SK-N-SH (cell line): ENCODE measurements at regions not wholly inside any gene's neighbourhood (a gene's known extent, or its start where the extent isn't known, plus 50 kb on each side); places are given as distances from the start of the nearest gene placed in this dataset.
A peak's percentile ranks its signal among the peaks of the same experiment; 100 is the strongest.

Experiments
- CTCF ChIA-PET: fragments of 300-600, 350-600 bp; formaldehyde crosslinking; extraction: SDS; loops from one replicate; lab custom pipeline; 2021; lab: Yijun Ruan, JAX
- POLR2A ChIA-PET: fragments of 350-600 bp; sonication (Branson Sonifier 250); formaldehyde crosslinking; extraction: SDS; loops from one replicate; lab custom pipeline; 2020; ENCODE audit warnings: antibody characterized with exemption, inconsistent platforms; lab: Yijun Ruan, JAX
- DNase-seq: peaks from one replicate; pipeline ENCODE4 v3.0.0; 2012
- H2AFZ ChIP-seq: fragments of 200-600 bp; sonication (generic); 2 replicates; pipeline ENCODE4 v1.8.1; 2016; ENCODE audit warnings: antibody characterized with exemption, mild to moderate bottlenecking, low read depth
- H3F3A ChIP-seq: fragments of 200-600 bp; sonication (generic); replicated peaks from 2 replicates; pipeline ENCODE3; 2016; ENCODE audit warnings: antibody characterized with exemption, mild to moderate bottlenecking; ENCODE audit not compliant: insufficient read depth
- H3K27ac ChIP-seq, 2 experiments: fragments of 200-500 bp in 1 of 2; fragments of 200-600 bp in 1 of 2; sonication (Bioruptor generic) in 1 of 2; sonication (generic), shearing (Covaris generic) in 1 of 2; 2 replicates each; pipeline versions ENCODE4 v1.5.1 to v1.6.1; 2014 to 2016; ENCODE audit warnings: low read depth in 2 of 2, inconsistent platforms in 1 of 2, low read length in 1 of 2, mild to moderate bottlenecking in 1 of 2, mixed read lengths in 1 of 2
- H3K27me3 ChIP-seq: fragments of 200-600 bp; sonication (generic), shearing (Covaris generic); 2 replicates; pipeline ENCODE4 v1.6.1; 2016; ENCODE audit warnings: mixed run types; ENCODE audit not compliant: insufficient read depth
- H3K36me3 ChIP-seq, 2 experiments: fragments of 200-500 bp in 1 of 2; fragments of 200-600 bp in 1 of 2; sonication (Bioruptor generic) in 1 of 2; sonication (generic) in 1 of 2; replicated peaks in 1 of 2; 2 replicates each; pipeline versions ENCODE3 to v1.5.1; 2014 to 2016; ENCODE audit warnings: low read length in 1 of 2, mild to moderate bottlenecking in 1 of 2; ENCODE audit not compliant: insufficient read depth in 2 of 2, control insufficient read depth in 1 of 2
- H3K4me1 ChIP-seq, 2 experiments: fragments of 200-500 bp in 1 of 2; fragments of 200-600 bp in 1 of 2; sonication (Bioruptor generic) in 1 of 2; sonication (generic), shearing (Covaris generic) in 1 of 2; 2 replicates each; pipeline versions ENCODE4 v1.5.1 to v1.6.1; 2014 to 2016; ENCODE audit warnings: low read depth in 1 of 2, low read length in 1 of 2, mixed run types in 1 of 2; ENCODE audit not compliant: insufficient read depth in 2 of 2, control insufficient read depth in 1 of 2
- H3K4me2 ChIP-seq: fragments of 200-600 bp; sonication (generic), shearing (Covaris generic); 2 replicates; pipeline ENCODE4 v1.6.1; 2017; ENCODE audit warnings: mixed run types
- H3K4me3 ChIP-seq, 2 experiments: fragments of 200-500 bp in 1 of 2; fragments of 200-600 bp in 1 of 2; sonication (Bioruptor generic) in 1 of 2; sonication (generic), shearing (Covaris generic) in 1 of 2; 2 replicates each; pipeline versions ENCODE4 v1.5.1 to v1.8.1; 2014 to 2016; ENCODE audit warnings: low read depth in 2 of 2, inconsistent platforms in 1 of 2, low read length in 1 of 2, mild to moderate bottlenecking in 1 of 2, mixed read lengths in 1 of 2, moderate library complexity in 1 of 2
- H3K79me2 ChIP-seq: fragments of 200-600 bp; sonication (generic); 2 replicates; pipeline ENCODE4 v1.8.1; 2017; ENCODE audit warnings: mild to moderate bottlenecking; ENCODE audit not compliant: insufficient read depth
- H3K9ac ChIP-seq: fragments of 200-600 bp; sonication (generic); 2 replicates; pipeline ENCODE4 v1.6.1; 2017; ENCODE audit warnings: mixed run types
- H3K9me2 ChIP-seq: fragments of 200-600 bp; sonication (generic); 2 replicates; pipeline ENCODE4 v1.6.1; 2017; ENCODE audit warnings: mixed run types
- H3K9me3 ChIP-seq: fragments of 200-600 bp; sonication (generic); 2 replicates; pipeline ENCODE4 v1.6.1; 2017; ENCODE audit warnings: mixed run types, mild to moderate bottlenecking, moderate library complexity
- H4K20me1 ChIP-seq: fragments of 200-600 bp; sonication (generic); 2 replicates; pipeline ENCODE4 v1.6.1; 2017; ENCODE audit warnings: mild to moderate bottlenecking, mixed run types; ENCODE audit not compliant: insufficient read depth
- EZH2phosphoT487 ChIP-seq: fragments of 200-600 bp; sonication (generic); IDR thresholded peaks from 2 replicates; pipeline ENCODE4 v1.6.1; 2017; ENCODE audit warnings: low read depth, mixed run types, mild to moderate bottlenecking, antibody characterized with exemption, moderate library complexity, borderline replicate concordance
- FOXJ3 ChIP-seq: sonication (generic); formaldehyde crosslinking; IDR thresholded peaks from 2 replicates; pipeline ENCODE4 v1.5.1; 2020; ENCODE audit warnings: mild to moderate bottlenecking, missing genetic modification reagents
- FOXM1 ChIP-seq: IDR thresholded peaks from 2 replicates; pipeline ENCODE4 v1.4.0; 2012; ENCODE audit warnings: low read depth, mild to moderate bottlenecking
- GATA2 ChIP-seq: sonication (generic); formaldehyde crosslinking; IDR thresholded peaks from 2 replicates; pipeline ENCODE4 v1.5.0; 2020; ENCODE audit warnings: mild to moderate bottlenecking, missing genetic modification reagents
- MXI1 ChIP-seq: IDR thresholded peaks from 2 replicates; pipeline ENCODE4 v1.6.1; 2012; ENCODE audit warnings: mild to moderate bottlenecking, low read depth, low read length, improper control_type of control experiment
- NFIC ChIP-seq: IDR thresholded peaks from 2 replicates; pipeline ENCODE4 v1.4.0; 2012; ENCODE audit warnings: borderline replicate concordance
- NRF1 ChIP-seq: IDR thresholded peaks from 2 replicates; pipeline ENCODE4 v1.6.1; 2012; ENCODE audit warnings: low read depth, mild to moderate bottlenecking, low read length
- REST ChIP-seq: IDR thresholded peaks from 2 replicates; pipeline ENCODE4 v1.6.1; 2012; ENCODE audit warnings: mild to moderate bottlenecking, low read depth, low read length, moderate library complexity
- RFX5 ChIP-seq: IDR thresholded peaks from 2 replicates; pipeline ENCODE4 v1.6.1; 2012; ENCODE audit warnings: mild to moderate bottlenecking, improper control_type of control experiment, low read length
- RXRA ChIP-seq: IDR thresholded peaks from 2 replicates; pipeline ENCODE4 v1.4.0; 2012; ENCODE audit warnings: low read depth, mild to moderate bottlenecking, borderline replicate concordance
- TCF12 ChIP-seq: IDR thresholded peaks from 2 replicates; pipeline ENCODE4 v1.4.0; 2012
- USF1 ChIP-seq: IDR thresholded peaks from 2 replicates; pipeline ENCODE4 v1.4.0; 2012; ENCODE audit warnings: low read depth, borderline replicate concordance
- USF2 ChIP-seq: fragments of 150-350 bp; IDR thresholded peaks from 2 replicates; pipeline ENCODE4 v1.6.1; 2017; ENCODE audit warnings: antibody characterized with exemption, low read length, low read depth, borderline replicate concordance
- YY1 ChIP-seq: IDR thresholded peaks from 2 replicates; pipeline ENCODE4 v1.4.0; 2012; ENCODE audit warnings: low read depth, mild to moderate bottlenecking
- WGBS: methylation state at CpG from one replicate; pipeline ENCODE4 v1.1.6; 2017; ENCODE audit warnings: low lambda C conversion rate; 5-methylcytosine and 5-hydroxymethylcytosine counted together
- TF ChIP-seq, protein P1 (sequence below): IDR thresholded peaks from 2 replicates; pipeline ENCODE4 v1.4.0; 2012; ENCODE audit warnings: low read depth
- TF ChIP-seq, protein P2 (sequence below): fragments of 150-350 bp; IDR thresholded peaks from 2 replicates; pipeline ENCODE4 v1.6.1; 2016; ENCODE audit warnings: mild to moderate bottlenecking, low read depth, low read length
- TF ChIP-seq, protein P3 (sequence below): fragments of 200-600 bp; sonication (generic); IDR thresholded peaks from 2 replicates; pipeline ENCODE4 v1.6.1; 2017; ENCODE audit warnings: antibody characterized with exemption, mild to moderate bottlenecking, moderate library complexity

DNA sequence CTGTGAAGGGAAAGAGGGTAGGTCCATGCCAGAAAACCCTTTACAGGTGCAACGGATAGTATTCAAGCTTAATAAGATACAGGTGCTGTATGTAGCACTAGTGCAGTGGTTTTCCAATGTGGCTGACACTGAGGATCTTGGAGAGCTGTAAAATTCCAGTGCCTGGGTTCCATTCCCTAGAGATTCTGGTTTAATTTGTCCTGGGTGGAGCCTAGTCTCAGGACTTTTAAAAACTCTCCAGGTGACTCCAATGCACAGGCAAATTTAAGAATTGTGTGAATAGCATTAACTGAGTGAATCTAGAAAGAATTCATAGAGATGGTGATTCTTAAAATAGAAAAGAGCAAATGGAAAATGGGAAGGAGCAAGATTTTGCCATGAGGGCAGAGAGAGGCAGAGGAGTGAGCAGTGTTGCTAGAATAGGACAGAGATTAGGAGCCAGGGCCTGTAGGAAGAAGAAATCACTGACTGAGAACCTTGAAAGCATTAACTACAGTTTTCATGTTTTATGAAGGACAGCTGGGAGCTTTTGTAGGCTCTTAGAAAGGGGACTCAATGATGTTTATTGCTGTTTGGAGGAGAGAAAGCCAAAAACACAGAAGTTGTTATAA is 261.8 kb downstream of the DLEU7 start:
- no peak overlapping the region for H3K9ac ChIP-seq
- H3K4me1 ChIP-seq, result 0 out of 4 replicates have a peak, but pooled peaks cover 0 to 4% of the 10 kb centered on the region in 2 experiments
- H3K27me3 ChIP-seq, result no peaks in the 10 kb centered on the region
- H4K20me1 ChIP-seq, result no peaks in the 10 kb centered on the region
- no peak for DNase-seq
- no peak overlapping the region for H3K4me3 ChIP-seq
- ChIA-PET CTCF (no interaction called here), POLR2A (no interaction called here)
- no peaks in the 10 kb centered on the region for H3K9me2 ChIP-seq
- no peaks in the 10 kb centered on the region for H3K36me3 ChIP-seq
- TF ChIP-seq TCF12, result no peak
- TF ChIP-seq, protein P1, sequence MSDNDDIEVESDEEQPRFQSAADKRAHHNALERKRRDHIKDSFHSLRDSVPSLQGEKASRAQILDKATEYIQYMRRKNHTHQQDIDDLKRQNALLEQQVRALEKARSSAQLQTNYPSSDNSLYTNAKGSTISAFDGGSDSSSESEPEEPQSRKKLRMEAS, result no peak
- TF ChIP-seq RFX5, result no peak
- TF ChIP-seq FOXJ3, result no peak
- TF ChIP-seq NFIC, result no peak
- TF ChIP-seq, protein P2, sequence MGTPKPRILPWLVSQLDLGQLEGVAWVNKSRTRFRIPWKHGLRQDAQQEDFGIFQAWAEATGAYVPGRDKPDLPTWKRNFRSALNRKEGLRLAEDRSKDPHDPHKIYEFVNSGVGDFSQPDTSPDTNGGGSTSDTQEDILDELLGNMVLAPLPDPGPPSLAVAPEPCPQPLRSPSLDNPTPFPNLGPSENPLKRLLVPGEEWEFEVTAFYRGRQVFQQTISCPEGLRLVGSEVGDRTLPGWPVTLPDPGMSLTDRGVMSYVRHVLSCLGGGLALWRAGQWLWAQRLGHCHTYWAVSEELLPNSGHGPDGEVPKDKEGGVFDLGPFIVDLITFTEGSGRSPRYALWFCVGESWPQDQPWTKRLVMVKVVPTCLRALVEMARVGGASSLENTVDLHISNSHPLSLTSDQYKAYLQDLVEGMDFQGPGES, result no peak
- no peak for TF ChIP-seq EZH2phosphoT487
- TF ChIP-seq, protein P3, sequence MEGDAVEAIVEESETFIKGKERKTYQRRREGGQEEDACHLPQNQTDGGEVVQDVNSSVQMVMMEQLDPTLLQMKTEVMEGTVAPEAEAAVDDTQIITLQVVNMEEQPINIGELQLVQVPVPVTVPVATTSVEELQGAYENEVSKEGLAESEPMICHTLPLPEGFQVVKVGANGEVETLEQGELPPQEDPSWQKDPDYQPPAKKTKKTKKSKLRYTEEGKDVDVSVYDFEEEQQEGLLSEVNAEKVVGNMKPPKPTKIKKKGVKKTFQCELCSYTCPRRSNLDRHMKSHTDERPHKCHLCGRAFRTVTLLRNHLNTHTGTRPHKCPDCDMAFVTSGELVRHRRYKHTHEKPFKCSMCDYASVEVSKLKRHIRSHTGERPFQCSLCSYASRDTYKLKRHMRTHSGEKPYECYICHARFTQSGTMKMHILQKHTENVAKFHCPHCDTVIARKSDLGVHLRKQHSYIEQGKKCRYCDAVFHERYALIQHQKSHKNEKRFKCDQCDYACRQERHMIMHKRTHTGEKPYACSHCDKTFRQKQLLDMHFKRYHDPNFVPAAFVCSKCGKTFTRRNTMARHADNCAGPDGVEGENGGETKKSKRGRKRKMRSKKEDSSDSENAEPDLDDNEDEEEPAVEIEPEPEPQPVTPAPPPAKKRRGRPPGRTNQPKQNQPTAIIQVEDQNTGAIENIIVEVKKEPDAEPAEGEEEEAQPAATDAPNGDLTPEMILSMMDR, result no peak
- TF ChIP-seq MXI1, result no peak
- no peak for TF ChIP-seq FOXM1
- H3K79me2 ChIP-seq, result no peaks in the 10 kb centered on the region
- no peaks in the 10 kb centered on the region for H3K9me3 ChIP-seq
- no peaks in the 10 kb centered on the region for H3F3A ChIP-seq
- no peak overlapping the region for H3K27ac ChIP-seq
- H2AFZ ChIP-seq, result 0 out of 2 replicates have a peak overlapping the region, but pooled peaks have one; percentile 33
- H3K4me2 ChIP-seq, result no peak overlapping the region
- 69% methylated on average over 1 of the region's 1 CpG for WGBS

- no peak overlapping the region for H3K27ac ChIP-seq
- DNase-seq, result no peak
- ChIA-PET POLR2A (no interaction called here), CTCF (interaction anchor here (0.6 to 0.8 kb wide), 3 partner anchors 10 to 54 kb away, joined by 3 to 5 read pairs (median 3); no protein-coding TSS in a partner anchor)
- H3K79me2 ChIP-seq, result no peaks in the 10 kb centered on the region
- H2AFZ ChIP-seq, result no peak overlapping the region
- H3K4me2 ChIP-seq, result no peak overlapping the region
- no peak overlapping the region for H3K9ac ChIP-seq
- peaks cover 2 to 16% of the 10 kb centered on the region in 2 experiments; a peak in 3 of 4 replicates for H3K4me1 ChIP-seq
- H3K4me3 ChIP-seq, result no peak overlapping the region
- H3F3A ChIP-seq, result peaks cover 20% of the 10 kb centered on the region
- 82% methylated on average over 10 of the region's 10 CpGs for WGBS
- no peaks in the 10 kb centered on the region for H3K9me3 ChIP-seq
- H3K27me3 ChIP-seq, result no peaks in the 10 kb centered on the region
- H3K9me2 ChIP-seq, result no peaks in the 10 kb centered on the region
- H3K36me3 ChIP-seq, result no peaks in the 10 kb centered on the region
- H4K20me1 ChIP-seq, result no peaks in the 10 kb centered on the region
- TF ChIP-seq USF2 (no peak), EZH2phosphoT487 (no peak), REST (no peak), USF1 (no peak), RXRA (no peak), NRF1 (no peak), YY1 (no peak), GATA2 (CRISPR knock-in tag) (no peak), RFX5 (no peak), FOXM1 (no peak)
Measured at GRCh38 chr13:50584856-50585580, 258.5 kb downstream of the DLEU7 start.
